ENCODE measurements at regions not wholly inside any gene's neighbourhood (a gene's known extent, or its start where the extent isn't known, plus 50 kb on each side); places are given as distances from the start of the nearest gene placed in this dataset.
"Not testable (repeated sequence)": the region's sequence is repeated elsewhere in the genome, so short reads cannot be mapped to it uniquely, and the experiment has no call there.

GRCh38 chr6:19892260-19892659 lies 55.1 kb downstream of the ID4 start:
- no peak for DNase-seq (ENCODE audit: low read depth)
- in situ Hi-C loops (cut with HindIII; ENCODE audit: low pct_unique_long_range_greater_than_20kb, low sequenced_read_pairs) = no loop called here

GRCh38 chr6:19895866-19896692 lies 58.9 kb downstream of the ID4 start:
- in situ Hi-C loops (cut with HindIII; ENCODE audit: low pct_unique_long_range_greater_than_20kb, low sequenced_read_pairs) = no loop called here

GRCh38 chr6:19896693-19897010 lies 59.5 kb downstream of the ID4 start:
- in situ Hi-C loops (cut with HindIII; ENCODE audit: low pct_unique_long_range_greater_than_20kb, low sequenced_read_pairs) = no loop called here
- no peak for DNase-seq (ENCODE audit: low read depth)

More at GRCh38 chr6:19895866-19896692, 58.9 kb downstream of the ID4 start:
- DNase-seq (ENCODE audit: low read depth) = no peak

DNA sequence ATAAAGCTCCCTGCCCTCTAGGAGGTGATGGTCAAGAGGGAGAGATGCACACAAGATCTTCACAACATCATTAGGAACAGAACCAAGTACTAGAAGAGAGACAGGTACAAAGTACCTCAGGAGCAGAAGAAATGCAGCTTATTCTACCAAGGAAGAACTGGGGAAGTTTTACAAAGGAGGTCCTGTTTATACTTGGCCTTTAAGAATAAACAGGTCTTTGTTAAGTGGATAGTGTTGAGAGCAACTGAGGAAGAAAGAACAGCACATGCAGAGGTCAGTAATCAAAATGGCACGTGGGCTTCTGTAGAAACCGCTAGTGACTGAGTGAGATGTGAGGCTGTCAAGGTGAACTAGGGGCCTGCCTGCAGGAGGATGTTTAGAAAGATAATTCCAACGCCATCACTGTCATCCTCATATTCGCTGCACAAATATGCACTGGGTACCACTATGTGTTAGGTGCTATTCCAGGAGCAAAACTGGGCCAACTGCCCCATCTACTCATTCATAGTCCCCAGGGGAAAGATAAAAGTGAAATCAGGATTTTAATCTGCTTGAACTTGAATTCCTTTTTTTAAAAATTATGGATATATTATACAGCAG lies 61.1 kb downstream of the ID4 start:
- DNase-seq (ENCODE audit: low read depth) = no peak
- in situ Hi-C loops (cut with HindIII; ENCODE audit: low pct_unique_long_range_greater_than_20kb, low sequenced_read_pairs) = no loop called here

DNA sequence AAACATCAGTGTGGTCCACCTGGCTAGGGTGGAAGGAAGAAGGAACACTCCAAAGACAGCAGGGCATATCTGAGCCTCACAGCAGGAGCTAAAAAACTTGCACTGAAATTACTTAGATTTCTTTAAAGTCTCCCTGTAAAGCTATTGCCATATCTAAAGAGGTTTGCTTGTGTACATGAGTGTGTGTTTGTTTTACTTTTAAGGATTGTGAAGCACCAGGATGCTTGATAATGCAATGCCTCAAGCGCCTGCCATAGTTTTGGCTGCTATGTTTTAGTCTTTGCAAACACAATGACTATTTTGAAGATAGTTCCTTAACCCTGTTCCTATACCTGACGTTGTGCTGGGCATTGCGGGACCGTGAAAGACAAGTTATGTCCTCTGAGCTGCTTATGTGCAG lies 65.0 kb downstream of the ID4 start:
- DNase-seq (ENCODE audit: low read depth) = no peak
- in situ Hi-C loops (cut with HindIII; ENCODE audit: low pct_unique_long_range_greater_than_20kb, low sequenced_read_pairs) = no loop called here

- in situ Hi-C loops (cut with HindIII; ENCODE audit: low pct_unique_long_range_greater_than_20kb, low sequenced_read_pairs); DNase-seq (ENCODE audit: low read depth): not testable (repeated sequence)
These were observed 67.2 kb downstream of the ID4 start for GRCh38 chr6:19904408-19904807.

- in situ Hi-C loops (cut with HindIII; ENCODE audit: low pct_unique_long_range_greater_than_20kb, low sequenced_read_pairs) = no loop called here
- no peak for DNase-seq (ENCODE audit: low read depth)
These were observed 68.4 kb downstream of the ID4 start for GRCh38 chr6:19905584-19905983.

DNA sequence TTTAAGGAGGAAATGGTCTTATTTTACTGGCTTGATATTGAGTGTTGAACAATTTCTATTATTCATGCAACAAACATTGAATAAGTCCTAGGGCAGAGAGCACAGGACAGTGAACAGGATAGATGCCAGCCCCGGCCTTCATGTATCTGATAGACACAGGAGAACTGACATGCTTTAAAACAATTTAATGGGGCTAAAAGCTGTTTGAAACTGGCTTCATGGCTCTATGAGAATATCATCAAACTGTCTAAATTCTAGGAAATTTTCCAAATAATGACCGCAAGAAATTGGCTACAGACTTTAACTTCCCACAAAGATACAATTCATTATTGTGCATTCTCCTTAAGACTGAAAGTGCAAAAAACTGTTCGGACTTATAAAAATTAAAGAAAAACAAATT lies 69.0 kb downstream of the ID4 start:
- in situ Hi-C loops (cut with HindIII; ENCODE audit: low pct_unique_long_range_greater_than_20kb, low sequenced_read_pairs) = no loop called here

GRCh38 chr6:19911223-19911622 lies 74.1 kb downstream of the ID4 start:
- in situ Hi-C loops (cut with HindIII; ENCODE audit: low pct_unique_long_range_greater_than_20kb, low sequenced_read_pairs) = no loop called here
- DNase-seq (ENCODE audit: low read depth) = no peak

More for the DNA sequence above, 69.0 kb downstream of the ID4 start:
- no peak for DNase-seq (ENCODE audit: low read depth)

GRCh38 chr6:19918436-19918835 lies 81.3 kb downstream of the ID4 start:
- in situ Hi-C loops (cut with HindIII; ENCODE audit: low pct_unique_long_range_greater_than_20kb, low sequenced_read_pairs) = no loop called here
- no peak for DNase-seq (ENCODE audit: low read depth)

DNA sequence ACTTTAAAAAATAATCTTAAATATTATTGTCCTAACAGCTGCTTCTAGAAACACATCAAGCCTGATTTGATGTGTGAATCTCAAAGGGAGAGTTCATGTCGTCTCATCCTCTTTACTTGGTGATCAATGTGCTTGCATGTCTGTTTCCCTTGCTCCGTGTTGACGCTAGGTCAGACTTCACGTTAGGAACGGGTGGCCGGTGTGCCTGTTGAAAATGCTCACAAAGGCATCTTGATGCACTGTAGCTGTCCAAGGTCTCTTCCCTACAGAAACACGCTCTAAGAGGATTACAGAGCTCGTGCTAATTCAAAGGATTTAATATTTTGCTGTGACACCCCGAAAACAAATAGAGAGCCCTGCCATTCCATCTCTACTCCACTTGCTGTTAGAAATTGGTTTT lies 84.6 kb downstream of the ID4 start:
- DNase-seq (ENCODE audit: low read depth) = no peak
- in situ Hi-C loops (cut with HindIII; ENCODE audit: low pct_unique_long_range_greater_than_20kb, low sequenced_read_pairs) = no loop called here

GRCh38 chr6:19925533-19925932 lies 88.4 kb downstream of the ID4 start:
- no peak for DNase-seq (ENCODE audit: low read depth)
- in situ Hi-C loops (cut with HindIII; ENCODE audit: low pct_unique_long_range_greater_than_20kb, low sequenced_read_pairs) = no loop called here

DNA sequence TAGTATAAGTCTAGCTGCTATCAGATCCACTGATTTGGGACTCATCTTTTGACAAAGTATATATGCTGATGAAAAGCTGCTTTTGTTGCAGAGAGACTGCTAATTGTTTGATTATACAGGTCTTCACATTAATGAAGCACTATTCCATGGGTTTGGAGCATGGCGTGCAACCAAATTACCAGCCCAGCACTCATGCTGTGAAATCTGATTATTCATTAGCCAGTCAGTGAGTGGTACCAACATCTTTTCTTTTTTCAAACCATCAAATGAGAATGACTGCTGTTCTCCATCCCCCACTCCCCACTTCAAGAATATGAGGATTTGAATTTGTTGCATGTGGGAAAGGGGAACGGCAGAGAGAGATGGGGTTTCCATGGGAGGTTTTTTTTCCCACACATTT lies 91.3 kb downstream of the ID4 start:
- DNase-seq (ENCODE audit: low read depth) = no peak
- in situ Hi-C loops (cut with HindIII; ENCODE audit: low pct_unique_long_range_greater_than_20kb, low sequenced_read_pairs) = no loop called here

GRCh38 chr6:19929312-19929711 lies 92.1 kb downstream of the ID4 start:
- no peak for DNase-seq (ENCODE audit: low read depth)
- in situ Hi-C loops (cut with HindIII; ENCODE audit: low pct_unique_long_range_greater_than_20kb, low sequenced_read_pairs) = no loop called here

- no peak for DNase-seq (ENCODE audit: low read depth)
- in situ Hi-C loops (cut with HindIII; ENCODE audit: low pct_unique_long_range_greater_than_20kb, low sequenced_read_pairs) = no loop called here
These were observed 97.9 kb downstream of the ID4 start for GRCh38 chr6:19934996-19935591.

- in situ Hi-C loops (cut with HindIII; ENCODE audit: low pct_unique_long_range_greater_than_20kb, low sequenced_read_pairs) = not testable (repeated sequence)
These were observed 102.2 kb downstream of the ID4 start for GRCh38 chr6:19939321-19939720.

DNA sequence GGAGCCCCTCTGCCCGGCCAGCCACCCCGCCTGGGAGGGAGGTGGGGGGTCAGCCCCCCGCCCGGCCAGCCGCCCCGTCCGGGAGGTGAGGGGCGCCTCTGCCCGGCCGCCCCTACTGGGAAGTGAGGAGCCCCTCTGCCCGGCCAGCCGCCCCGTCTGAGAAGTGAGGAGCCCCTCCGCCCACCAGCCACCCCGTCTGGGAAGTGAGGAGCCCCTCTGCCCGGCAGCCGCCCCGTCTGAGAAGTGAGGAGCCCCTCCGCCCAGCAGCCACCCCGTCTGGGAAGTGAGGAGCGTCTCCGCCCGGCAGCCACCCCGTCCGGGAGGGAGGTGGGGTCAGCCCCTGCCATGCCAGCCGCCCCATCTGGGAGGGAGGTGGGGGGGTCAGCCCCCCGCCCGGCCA lies 102.8 kb downstream of the ID4 start:
- DNase-seq (ENCODE audit: low read depth); in situ Hi-C loops (cut with HindIII; ENCODE audit: low pct_unique_long_range_greater_than_20kb, low sequenced_read_pairs): not testable (repeated sequence)

More at GRCh38 chr6:19939321-19939720, 102.2 kb downstream of the ID4 start:
- not testable (repeated sequence) for DNase-seq (ENCODE audit: low read depth)

DNA sequence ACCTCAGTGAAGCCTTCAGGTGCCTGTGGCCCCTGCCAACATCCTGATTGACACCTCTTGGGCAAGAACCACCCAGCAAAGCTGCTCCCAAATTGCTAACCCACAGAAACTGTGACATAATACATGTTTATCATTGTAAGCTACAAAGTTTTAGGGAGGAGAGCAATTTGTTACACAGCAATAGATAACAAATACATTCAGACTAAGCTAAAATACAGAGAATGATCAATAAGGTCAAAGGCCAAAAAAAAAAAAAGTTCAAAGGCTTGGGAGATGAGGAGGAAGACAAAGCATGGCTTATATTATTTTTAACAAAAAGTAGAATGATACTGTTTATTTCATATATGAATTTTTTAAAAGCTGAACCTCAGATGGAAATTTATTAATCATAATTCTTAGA lies 105.9 kb downstream of the ID4 start:
- in situ Hi-C loops (cut with HindIII; ENCODE audit: low pct_unique_long_range_greater_than_20kb, low sequenced_read_pairs) = no loop called here
- no peak for DNase-seq (ENCODE audit: low read depth)

- no peak for DNase-seq (ENCODE audit: low read depth)
- in situ Hi-C loops (cut with HindIII; ENCODE audit: low pct_unique_long_range_greater_than_20kb, low sequenced_read_pairs) = no loop called here
These were observed 108.7 kb downstream of the ID4 start for GRCh38 chr6:19945843-19946358.
